Mucosa of descending colon (tissue), 3 donors: ENCODE measurements at regions not wholly inside any gene's neighbourhood (a gene's known extent, or its start where the extent isn't known, plus 50 kb on each side); places are given as distances from the start of the nearest gene placed in this dataset.

Source experiments
- ATAC-seq: fragments of 200-7000 bp; cut with Tn5 transposase; one replicate; pipeline ENCODE4 v1.9.1; 2020; ENCODE audit warnings: mild to moderate bottlenecking, moderate library complexity
- DNase-seq, 3 donors: peaks; one replicate each; pipeline ENCODE4 v3.0.0-alpha.2; 2020
- H3K36me3 ChIP-seq: fragments of 200-600 bp; one replicate; pipeline ENCODE4 v1.8.0; 2021; ENCODE audit warnings: low read depth, mild to moderate bottlenecking
- H3K4me1 ChIP-seq: fragments of 200-600 bp; one replicate; pipeline ENCODE4 v1.8.0; 2021; ENCODE audit warnings: low read depth, mild to moderate bottlenecking
- H3K4me3 ChIP-seq: fragments of 200-600 bp; one replicate; pipeline ENCODE4 v1.8.0; 2021; ENCODE audit warnings: mild to moderate bottlenecking
- H3K9me3 ChIP-seq: fragments of 200-600 bp; one replicate; pipeline ENCODE4 v1.8.0; 2021; ENCODE audit warnings: mild to moderate bottlenecking
- CTCF ChIP-seq: fragments of 200-600 bp; IDR thresholded peaks from one replicate; pipeline ENCODE4 v1.8.0; 2022; ENCODE audit warnings: antibody characterized with exemption, mild to moderate bottlenecking
- intact Hi-C, 2 donors: fragments of 100-400 bp; cut with DNase I in 1 of 2; cut with micrococcal nuclease in 1 of 2; formaldehyde crosslinking; loops; one replicate each; pipeline versions ENCODE4 v1.11.0 to v1.11.1; 2022; cut with DNase I, micrococcal nuclease
- donor health status: DM: no; HTN: no; CAD: no; lungs with moderate emphysema.
- donor health status: DM: no; HTN: no; CAD: no.
- donor health status: DM: no; HTN: yes; CAD: no.

- ATAC-seq (no peak), DNase-seq (no peak)
- no peaks in the 10 kb centered on the region for H3K36me3 ChIP-seq
- no peaks in the 10 kb centered on the region for H3K4me1 ChIP-seq
- H3K9me3 ChIP-seq: no peaks in the 10 kb centered on the region
- intact Hi-C loops: no loop called here
- no peak for TF ChIP-seq CTCF
- no peak overlapping the region for H3K4me3 ChIP-seq
Observed at GRCh38 chr7:21167942-21168341, 259.9 kb upstream of the SP4 start.

- ATAC-seq: no peak
- no peak for TF ChIP-seq CTCF
- Histone ChIP-seq H3K4me3 (no peak overlapping the region), H3K9me3 (no peaks in the 10 kb centered on the region), H3K36me3 (no peaks in the 10 kb centered on the region), H3K4me1 (no peaks in the 10 kb centered on the region)
- no peak for DNase-seq
- intact Hi-C loops: no loop called here
Observed at GRCh38 chr7:21169667-21170580, 258.0 kb upstream of the SP4 start.

GRCh38 chr7:21172800-21173199 lies 255.1 kb upstream of the SP4 start:
- Histone ChIP-seq H3K4me1 (no peaks in the 10 kb centered on the region), H3K4me3 (no peak overlapping the region), H3K36me3 (no peaks in the 10 kb centered on the region), H3K9me3 (no peaks in the 10 kb centered on the region)
- ATAC-seq (no peak), DNase-seq (no peak)
- no peak for TF ChIP-seq CTCF
- intact Hi-C loops: no loop called here

- no peak for TF ChIP-seq CTCF
- H3K4me1 ChIP-seq: no peaks in the 10 kb centered on the region
- ATAC-seq (no peak), DNase-seq (no peak)
- H3K36me3 ChIP-seq: no peaks in the 10 kb centered on the region
- H3K4me3 ChIP-seq: no peak overlapping the region
- intact Hi-C loops: no loop called here
- H3K9me3 ChIP-seq: no peaks in the 10 kb centered on the region
Observed at GRCh38 chr7:21173436-21173835, 254.4 kb upstream of the SP4 start.

GRCh38 chr7:21175714-21176113 lies 252.2 kb upstream of the SP4 start:
- H3K9me3 ChIP-seq: no peaks in the 10 kb centered on the region

More at GRCh38 chr7:21175714-21176113, 252.2 kb upstream of the SP4 start:
- no peak for DNase-seq
- no peak for TF ChIP-seq CTCF
- H3K36me3 ChIP-seq: no peaks in the 10 kb centered on the region
- H3K4me1 ChIP-seq: no peaks in the 10 kb centered on the region
- H3K4me3 ChIP-seq: no peak overlapping the region
- ATAC-seq: no peak
- intact Hi-C loops: no loop called here
